ENCODE measurements at regions not wholly inside any gene's neighbourhood (a gene's known extent, or its start where the extent isn't known, plus 50 kb on each side); places are given as distances from the start of the nearest gene placed in this dataset.

GRCh38 chr5:104739905-104740304 lies 1177.3 kb upstream of the NUDT12 start:
- POLR2A ChIA-PET: no interaction called here
- H2AFZ ChIP-seq (ENCODE audit: low read depth): no peak overlapping the region

More at GRCh38 chr5:104739905-104740304, 1177.3 kb upstream of the NUDT12 start:
- no peak for DNase-seq
- 30% methylated on average over 3 of the region's 3 CpGs for WGBS (ENCODE audit: low lambda C conversion rate)
- H3K36me3 ChIP-seq (replicated peaks in 1 of 2; ENCODE audit: control insufficient read depth in 1 of 2, insufficient read depth in 2 of 2, low read length in 1 of 2): no peaks in the 10 kb centered on the region
- no peaks in the 10 kb centered on the region for H3K9me2 ChIP-seq
- H3K4me3 ChIP-seq (ENCODE audit: low read depth in 2 of 2, low read length in 1 of 2): no peak overlapping the region
- no peak overlapping the region for H3K9ac ChIP-seq
- H3F3A ChIP-seq (replicated peaks; ENCODE audit: insufficient read depth): no peaks in the 10 kb centered on the region
- no peaks in the 10 kb centered on the region for H3K79me2 ChIP-seq (ENCODE audit: insufficient read depth)
- no peak overlapping the region for H3K4me2 ChIP-seq
- CTCF ChIA-PET: interaction anchor here (1.2 kb wide), 1 partner anchor 8 kb away, joined by 3 read pairs; no protein-coding TSS in a partner anchor
- H3K27me3 ChIP-seq (ENCODE audit: insufficient read depth): no peaks in the 10 kb centered on the region
- no peaks in the 10 kb centered on the region for H3K9me3 ChIP-seq
- H3K27ac ChIP-seq (ENCODE audit: low read depth in 2 of 2, low read length in 1 of 2): no peak overlapping the region
- no peak for TF ChIP-seq MXI1 (IDR thresholded peaks at IDR 0.05; ENCODE audit: low read depth, low read length)
- TF ChIP-seq ELF1 (IDR thresholded peaks at IDR 0.05): no peak
- TF ChIP-seq, protein P1, sequence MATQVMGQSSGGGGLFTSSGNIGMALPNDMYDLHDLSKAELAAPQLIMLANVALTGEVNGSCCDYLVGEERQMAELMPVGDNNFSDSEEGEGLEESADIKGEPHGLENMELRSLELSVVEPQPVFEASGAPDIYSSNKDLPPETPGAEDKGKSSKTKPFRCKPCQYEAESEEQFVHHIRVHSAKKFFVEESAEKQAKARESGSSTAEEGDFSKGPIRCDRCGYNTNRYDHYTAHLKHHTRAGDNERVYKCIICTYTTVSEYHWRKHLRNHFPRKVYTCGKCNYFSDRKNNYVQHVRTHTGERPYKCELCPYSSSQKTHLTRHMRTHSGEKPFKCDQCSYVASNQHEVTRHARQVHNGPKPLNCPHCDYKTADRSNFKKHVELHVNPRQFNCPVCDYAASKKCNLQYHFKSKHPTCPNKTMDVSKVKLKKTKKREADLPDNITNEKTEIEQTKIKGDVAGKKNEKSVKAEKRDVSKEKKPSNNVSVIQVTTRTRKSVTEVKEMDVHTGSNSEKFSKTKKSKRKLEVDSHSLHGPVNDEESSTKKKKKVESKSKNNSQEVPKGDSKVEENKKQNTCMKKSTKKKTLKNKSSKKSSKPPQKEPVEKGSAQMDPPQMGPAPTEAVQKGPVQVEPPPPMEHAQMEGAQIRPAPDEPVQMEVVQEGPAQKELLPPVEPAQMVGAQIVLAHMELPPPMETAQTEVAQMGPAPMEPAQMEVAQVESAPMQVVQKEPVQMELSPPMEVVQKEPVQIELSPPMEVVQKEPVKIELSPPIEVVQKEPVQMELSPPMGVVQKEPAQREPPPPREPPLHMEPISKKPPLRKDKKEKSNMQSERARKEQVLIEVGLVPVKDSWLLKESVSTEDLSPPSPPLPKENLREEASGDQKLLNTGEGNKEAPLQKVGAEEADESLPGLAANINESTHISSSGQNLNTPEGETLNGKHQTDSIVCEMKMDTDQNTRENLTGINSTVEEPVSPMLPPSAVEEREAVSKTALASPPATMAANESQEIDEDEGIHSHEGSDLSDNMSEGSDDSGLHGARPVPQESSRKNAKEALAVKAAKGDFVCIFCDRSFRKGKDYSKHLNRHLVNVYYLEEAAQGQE (IDR thresholded peaks at IDR 0.05; ENCODE audit: low read depth, low read length): no peak
- no peak for TF ChIP-seq RAD21 (IDR thresholded peaks at IDR 0.05; ENCODE audit: low read length)
- no peak for TF ChIP-seq FOSL2 (IDR thresholded peaks at IDR 0.05; ENCODE audit: borderline replicate concordance, low read depth)
- TF ChIP-seq EZH2phosphoT487 (IDR thresholded peaks at IDR 0.05; ENCODE audit: borderline replicate concordance, low read depth): no peak
- TF ChIP-seq, protein P2, sequence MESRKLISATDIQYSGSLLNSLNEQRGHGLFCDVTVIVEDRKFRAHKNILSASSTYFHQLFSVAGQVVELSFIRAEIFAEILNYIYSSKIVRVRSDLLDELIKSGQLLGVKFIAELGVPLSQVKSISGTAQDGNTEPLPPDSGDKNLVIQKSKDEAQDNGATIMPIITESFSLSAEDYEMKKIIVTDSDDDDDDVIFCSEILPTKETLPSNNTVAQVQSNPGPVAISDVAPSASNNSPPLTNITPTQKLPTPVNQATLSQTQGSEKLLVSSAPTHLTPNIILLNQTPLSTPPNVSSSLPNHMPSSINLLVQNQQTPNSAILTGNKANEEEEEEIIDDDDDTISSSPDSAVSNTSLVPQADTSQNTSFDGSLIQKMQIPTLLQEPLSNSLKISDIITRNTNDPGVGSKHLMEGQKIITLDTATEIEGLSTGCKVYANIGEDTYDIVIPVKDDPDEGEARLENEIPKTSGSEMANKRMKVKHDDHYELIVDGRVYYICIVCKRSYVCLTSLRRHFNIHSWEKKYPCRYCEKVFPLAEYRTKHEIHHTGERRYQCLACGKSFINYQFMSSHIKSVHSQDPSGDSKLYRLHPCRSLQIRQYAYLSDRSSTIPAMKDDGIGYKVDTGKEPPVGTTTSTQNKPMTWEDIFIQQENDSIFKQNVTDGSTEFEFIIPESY (IDR thresholded peaks at IDR 0.05; ENCODE audit: borderline replicate concordance, low read depth): no peak
- TF ChIP-seq YY1 (IDR thresholded peaks at IDR 0.05; ENCODE audit: low read depth): no peak
- no peak for TF ChIP-seq PBX3 (IDR thresholded peaks at IDR 0.05)
- TF ChIP-seq JUND (IDR thresholded peaks at IDR 0.05): no peak
- TF ChIP-seq FOXJ3 (CRISPR knock-in tag; IDR thresholded peaks at IDR 0.05): no peak
- no peak for TF ChIP-seq EP300 (IDR thresholded peaks at IDR 0.05; ENCODE audit: borderline replicate concordance in 1 of 2, low read depth in 1 of 2, low read length in 1 of 2)
- H4K20me1 ChIP-seq (ENCODE audit: insufficient read depth): no peaks in the 10 kb centered on the region
- no peaks in the 10 kb centered on the region; a peak in 1 of 4 replicates for H3K4me1 ChIP-seq (ENCODE audit: control insufficient read depth in 1 of 2, insufficient read depth in 2 of 2, low read depth in 1 of 2, low read length in 1 of 2)
